Activated T-cell treated with anti-CD3 and anti-CD28 coated beads, Interleukin-2, amount 50 U/mL, for 72 hours (primary cell): ENCODE measurements at regions not wholly inside any gene's neighbourhood (a gene's known extent, or its start where the extent isn't known, plus 50 kb on each side); places are given as distances from the start of the nearest gene placed in this dataset.
A peak's percentile ranks its signal among the peaks of the same experiment; 100 is the strongest.
"Not testable (repeated sequence)": the region's sequence is repeated elsewhere in the genome, so short reads cannot be mapped to it uniquely, and the experiment has no call there.

Experiments used
- ATAC-seq, 2 donors: fragments of 150-1000 bp; cut with Tn5 transposase; replicated peaks in 1 of 2; 2 replicates each; pipeline ENCODE4 v1.10.0; 2021; ENCODE audit warnings: moderate library complexity in 2 of 2, mild to moderate bottlenecking in 1 of 2
- DNase-seq, 2 donors: peaks; one replicate each; pipeline ENCODE4 v3.0.0; 2021 to 2022; ENCODE audit warnings: mixed read lengths in 1 of 2
- H3K27ac Mint-ChIP-seq: one replicate; pipeline ENCODE4 v1.8.0; 2022; ENCODE audit warnings: mild to moderate bottlenecking, moderate library complexity, mixed read lengths
- H3K27me3 Mint-ChIP-seq: one replicate; pipeline ENCODE4 v1.8.0; 2022; ENCODE audit warnings: low read depth, mixed read lengths
- H3K36me3 Mint-ChIP-seq, 2 donors: one replicate each; pipeline ENCODE4 v1.8.0; 2022; ENCODE audit warnings: mixed read lengths in 2 of 2, mild to moderate bottlenecking in 1 of 2; ENCODE audit not compliant: insufficient read depth in 2 of 2
- H3K4me1 Mint-ChIP-seq: one replicate; pipeline ENCODE4 v1.8.0; 2022; ENCODE audit warnings: low read depth, mixed read lengths
- H3K4me3 Mint-ChIP-seq, 2 donors: one replicate each; pipeline ENCODE4 v1.8.0; 2022; ENCODE audit warnings: mild to moderate bottlenecking in 2 of 2, mixed read lengths in 2 of 2, moderate library complexity in 2 of 2
- H3K9me3 Mint-ChIP-seq, 2 donors: one replicate each; pipeline ENCODE4 v1.8.0; 2022; ENCODE audit warnings: mixed read lengths in 2 of 2

DNA sequence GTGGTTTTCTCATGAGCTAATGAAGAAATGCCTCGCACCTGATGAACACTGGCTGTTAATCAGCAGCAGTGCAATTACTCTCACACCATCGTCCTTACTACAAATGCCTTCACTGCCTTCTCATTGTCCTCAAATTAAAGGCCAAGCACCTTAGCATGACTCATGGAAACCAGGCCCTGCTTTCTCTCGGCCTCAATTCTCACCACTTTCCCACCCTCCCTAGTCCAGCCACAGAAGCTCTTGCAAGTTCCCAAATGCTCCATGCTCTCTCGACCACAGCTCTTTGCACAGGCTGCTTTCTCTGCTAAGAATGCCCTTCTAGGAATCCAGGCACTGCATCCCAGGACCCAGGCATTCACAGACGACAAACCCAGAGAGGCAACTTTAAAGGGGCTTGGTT lies 94.6 kb upstream of the KLF4 start:
- Mint-ChIP-seq H3K9me3 (no peaks in the 10 kb centered on the region), H3K27me3 (peaks cover 18% of the 10 kb centered on the region), H3K4me1 (peaks cover 6% of the 10 kb centered on the region), H3K36me3 (no peaks in the 10 kb centered on the region), H3K27ac (no peak overlapping the region), H3K4me3 (no peak overlapping the region)
- no peak for ATAC-seq
- no peak for DNase-seq

DNA sequence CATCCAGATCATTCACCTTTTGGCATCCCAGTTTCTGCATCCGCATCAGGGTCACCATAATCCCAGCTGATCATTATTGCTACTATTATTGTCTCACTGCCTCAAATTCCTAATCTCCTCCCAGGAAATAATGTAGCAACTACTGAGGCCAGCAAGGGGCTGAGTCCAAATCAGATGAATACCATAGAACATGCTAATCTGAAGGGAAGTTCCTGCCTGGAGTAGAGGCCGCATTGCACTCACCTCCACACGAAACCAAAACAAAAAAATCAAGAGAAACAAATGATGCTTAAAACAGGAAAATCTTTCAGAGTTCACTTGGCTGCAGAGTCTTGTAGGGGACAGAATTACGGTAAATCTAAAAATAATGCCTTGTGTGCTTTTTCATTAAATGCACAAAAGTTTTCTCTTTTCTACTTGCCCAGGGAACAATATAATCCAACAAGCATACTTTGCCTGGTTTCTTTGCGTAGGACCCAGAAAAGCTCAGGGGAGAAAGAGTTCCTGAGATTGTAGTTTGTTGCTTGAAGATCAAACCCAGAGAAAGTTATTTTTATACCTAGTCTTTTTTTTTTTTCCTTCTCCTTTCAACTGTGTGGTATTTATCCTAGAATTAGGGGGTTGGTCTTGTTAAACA lies 87.7 kb upstream of the KLF4 start:
- Mint-ChIP-seq H3K4me1 (no peaks in the 10 kb centered on the region), H3K9me3 (no peaks in the 10 kb centered on the region), H3K4me3 (no peak overlapping the region), H3K27ac (no peak overlapping the region), H3K36me3 (no peaks in the 10 kb centered on the region), H3K27me3 (no peaks in the 10 kb centered on the region)
- ATAC-seq (no peak), DNase-seq (no peak)

DNA sequence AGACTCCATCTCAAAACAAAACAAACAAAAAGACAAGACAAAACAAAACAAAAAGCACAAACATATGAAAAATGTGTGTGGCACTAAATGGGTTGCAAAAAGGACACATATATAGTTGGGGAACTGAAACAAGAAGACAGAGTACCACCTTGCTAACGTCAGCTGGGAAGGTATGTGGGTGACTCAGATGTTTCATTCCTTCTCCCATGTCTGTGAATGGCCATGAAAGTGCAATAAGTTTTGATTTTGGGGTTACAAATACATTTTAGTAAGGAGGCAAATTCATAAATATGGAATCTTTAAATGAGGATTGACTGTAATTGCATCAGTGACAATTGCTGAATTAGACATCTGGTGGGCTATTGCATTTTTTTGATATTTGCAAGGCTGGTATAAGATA lies 81.6 kb upstream of the KLF4 start:
- H3K36me3 Mint-ChIP-seq, result no peaks in the 10 kb centered on the region
- no peaks in the 10 kb centered on the region for H3K4me1 Mint-ChIP-seq
- H3K27ac Mint-ChIP-seq, result no peak overlapping the region
- no peak for ATAC-seq
- H3K4me3 Mint-ChIP-seq, result no peak overlapping the region
- no peak for DNase-seq
- H3K9me3 Mint-ChIP-seq, result no peaks in the 10 kb centered on the region
- H3K27me3 Mint-ChIP-seq, result no peaks in the 10 kb centered on the region

DNA sequence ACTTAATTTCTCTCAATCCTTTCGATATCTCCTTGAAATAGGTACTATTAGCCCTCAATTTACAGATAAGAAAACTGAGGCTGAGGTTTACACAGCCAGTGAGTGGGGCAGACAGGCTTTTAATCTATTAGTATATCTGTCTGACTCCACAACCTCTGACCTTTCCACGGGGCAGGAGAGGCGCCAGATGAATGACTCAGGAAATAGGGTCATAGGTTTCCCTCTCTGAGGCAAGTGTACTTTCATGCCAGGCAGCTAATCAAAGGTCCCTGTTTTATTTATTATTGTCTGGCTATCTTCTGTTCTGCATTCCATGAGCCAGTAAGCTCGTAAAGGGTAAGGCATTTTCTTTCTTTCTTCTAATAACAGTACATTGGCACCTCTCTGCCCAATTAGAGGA lies 79.6 kb upstream of the KLF4 start:
- no peaks in the 10 kb centered on the region for H3K27me3 Mint-ChIP-seq
- H3K9me3 Mint-ChIP-seq, result no peaks in the 10 kb centered on the region

DNA sequence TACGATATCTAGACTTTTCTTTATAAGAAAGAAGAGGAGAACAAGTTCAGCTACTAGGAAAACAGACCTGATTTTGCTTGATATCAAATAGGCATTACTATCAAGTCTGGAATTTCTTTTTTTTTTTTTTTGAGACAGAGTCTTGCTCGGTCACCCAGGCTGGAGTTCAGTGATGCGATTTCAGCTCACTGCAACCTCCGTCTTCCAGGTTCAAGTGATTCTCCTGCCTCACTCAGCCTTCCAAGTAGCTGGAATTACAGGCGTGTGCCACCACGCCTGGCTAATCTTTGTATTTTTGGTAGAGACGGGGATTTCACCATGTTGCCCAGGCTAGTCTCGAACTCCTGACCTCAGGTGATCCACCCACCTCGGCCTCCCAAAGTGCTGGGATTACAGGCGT lies 78.8 kb upstream of the KLF4 start:
- H3K4me3 Mint-ChIP-seq, H3K4me1 Mint-ChIP-seq, H3K9me3 Mint-ChIP-seq, H3K27ac Mint-ChIP-seq, H3K36me3 Mint-ChIP-seq, DNase-seq, ATAC-seq, H3K27me3 Mint-ChIP-seq: not testable (repeated sequence)

More for the DNA sequence above, 79.6 kb upstream of the KLF4 start:
- Mint-ChIP-seq H3K4me1 (no peaks in the 10 kb centered on the region), H3K4me3 (no peak overlapping the region), H3K27ac (no peak overlapping the region), H3K36me3 (no peaks in the 10 kb centered on the region)
- DNase-seq (no peak), ATAC-seq (no peak)

DNA sequence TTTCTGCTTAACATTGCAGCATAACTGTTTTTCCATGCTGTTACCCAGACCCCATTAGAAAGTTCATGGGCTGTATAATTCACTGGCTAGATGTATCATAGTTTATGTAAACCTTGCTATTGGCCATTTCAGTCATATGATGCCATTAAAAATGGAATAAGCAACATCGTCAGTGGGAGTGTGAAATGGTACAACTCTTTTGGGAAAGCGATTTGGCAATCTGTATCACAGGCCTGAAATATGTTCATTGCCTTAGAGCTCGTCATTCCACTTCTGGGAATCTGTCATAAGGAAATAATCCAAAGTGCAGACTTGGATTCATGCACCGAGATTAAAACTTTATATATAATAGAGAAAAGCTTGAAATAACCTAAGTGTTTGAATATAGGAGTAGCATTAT lies 77.9 kb upstream of the KLF4 start:
- H3K27me3 Mint-ChIP-seq, result no peaks in the 10 kb centered on the region
- no peak overlapping the region for H3K4me3 Mint-ChIP-seq
- H3K4me1 Mint-ChIP-seq, result no peaks in the 10 kb centered on the region
- no peak for ATAC-seq
- H3K9me3 Mint-ChIP-seq, result no peaks in the 10 kb centered on the region
- no peak overlapping the region for H3K27ac Mint-ChIP-seq
- no peak for DNase-seq
- no peaks in the 10 kb centered on the region for H3K36me3 Mint-ChIP-seq

DNA sequence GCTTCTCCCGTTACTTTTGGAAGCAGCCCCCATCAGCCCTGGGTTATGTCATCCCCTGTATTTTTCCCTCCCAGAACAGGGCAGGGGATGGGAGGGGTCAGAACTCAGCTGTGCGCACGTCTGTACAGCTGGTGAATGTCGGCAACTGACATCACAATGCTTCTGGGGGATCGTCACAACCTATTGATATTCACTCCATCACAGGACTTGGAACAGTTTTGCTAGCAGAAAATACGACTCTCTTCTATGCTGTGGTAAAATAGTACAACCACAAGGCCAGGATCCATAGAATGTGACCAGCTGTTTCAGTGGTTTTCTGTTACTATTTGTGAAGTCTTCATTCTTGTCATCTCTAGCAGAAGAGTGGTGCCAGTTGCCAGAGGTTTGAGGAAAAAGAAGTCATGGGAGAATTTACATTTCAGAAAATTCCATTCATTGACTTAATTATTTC lies 77.1 kb upstream of the KLF4 start:
- H3K9me3 Mint-ChIP-seq, result no peaks in the 10 kb centered on the region
- H3K4me1 Mint-ChIP-seq, result no peaks in the 10 kb centered on the region
- no peaks in the 10 kb centered on the region for H3K27me3 Mint-ChIP-seq
- H3K4me3 Mint-ChIP-seq, result no peak overlapping the region
- no peak for ATAC-seq
- H3K36me3 Mint-ChIP-seq, result no peaks in the 10 kb centered on the region
- no peak overlapping the region for H3K27ac Mint-ChIP-seq
- no peak for DNase-seq

DNA sequence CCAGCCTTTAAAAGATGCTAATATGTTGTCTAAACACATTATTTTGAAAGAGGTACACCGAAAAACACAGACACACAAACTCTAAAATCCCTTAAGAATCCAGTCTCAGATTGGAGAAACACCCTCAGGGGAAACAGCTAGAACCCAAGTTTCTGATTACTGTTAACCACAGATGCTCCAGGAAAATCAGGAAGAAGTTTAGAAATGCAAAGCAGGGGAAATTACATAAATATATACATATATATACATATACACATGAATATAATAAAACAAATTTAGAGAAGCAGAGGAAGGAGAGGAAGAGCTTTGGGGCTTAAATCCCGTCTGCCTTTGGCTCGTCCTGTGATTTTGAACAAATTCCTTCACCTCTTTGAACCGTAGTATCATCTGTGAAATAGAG lies 73.2 kb upstream of the KLF4 start:
- no peaks in the 10 kb centered on the region for H3K27me3 Mint-ChIP-seq
- H3K4me3 Mint-ChIP-seq, result no peak overlapping the region
- ATAC-seq (no peak), DNase-seq (no peak)
- no peak overlapping the region for H3K27ac Mint-ChIP-seq
- H3K9me3 Mint-ChIP-seq, result no peaks in the 10 kb centered on the region
- no peaks in the 10 kb centered on the region for H3K4me1 Mint-ChIP-seq
- H3K36me3 Mint-ChIP-seq, result no peaks in the 10 kb centered on the region

DNA sequence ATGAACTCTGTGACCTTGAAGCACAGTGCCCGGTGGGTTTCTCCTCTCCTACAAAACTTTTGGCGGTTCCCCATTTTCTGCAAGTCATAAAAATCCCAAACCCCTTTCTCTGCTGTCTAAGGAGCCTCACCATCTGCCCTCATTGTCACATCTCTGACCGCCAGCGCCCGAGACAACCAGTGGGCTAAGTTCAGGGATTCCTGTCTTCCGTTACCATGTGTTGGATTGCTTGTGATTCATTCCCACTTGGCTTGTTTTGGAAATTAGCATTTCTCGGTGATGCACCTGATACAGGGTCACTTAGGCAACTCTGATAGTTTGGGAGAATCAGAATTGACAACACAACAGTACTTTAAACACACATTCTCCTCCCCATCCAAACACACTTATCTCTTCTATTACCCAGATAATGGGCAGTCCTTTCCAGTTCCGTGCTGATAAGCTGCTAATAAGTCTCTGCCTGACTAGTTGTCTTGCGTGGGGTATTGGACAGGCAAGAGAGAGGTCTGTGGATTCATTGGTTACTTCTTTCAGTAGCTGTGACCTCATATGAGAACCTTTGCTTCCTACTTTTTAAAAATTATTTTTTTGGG lies 70.0 kb upstream of the KLF4 start:
- Mint-ChIP-seq H3K27ac (no peak overlapping the region), H3K4me3 (no peak overlapping the region), H3K4me1 (no peaks in the 10 kb centered on the region), H3K27me3 (no peaks in the 10 kb centered on the region), H3K9me3 (no peaks in the 10 kb centered on the region), H3K36me3 (no peaks in the 10 kb centered on the region)
- no peak for ATAC-seq
- DNase-seq, result no peak

DNA sequence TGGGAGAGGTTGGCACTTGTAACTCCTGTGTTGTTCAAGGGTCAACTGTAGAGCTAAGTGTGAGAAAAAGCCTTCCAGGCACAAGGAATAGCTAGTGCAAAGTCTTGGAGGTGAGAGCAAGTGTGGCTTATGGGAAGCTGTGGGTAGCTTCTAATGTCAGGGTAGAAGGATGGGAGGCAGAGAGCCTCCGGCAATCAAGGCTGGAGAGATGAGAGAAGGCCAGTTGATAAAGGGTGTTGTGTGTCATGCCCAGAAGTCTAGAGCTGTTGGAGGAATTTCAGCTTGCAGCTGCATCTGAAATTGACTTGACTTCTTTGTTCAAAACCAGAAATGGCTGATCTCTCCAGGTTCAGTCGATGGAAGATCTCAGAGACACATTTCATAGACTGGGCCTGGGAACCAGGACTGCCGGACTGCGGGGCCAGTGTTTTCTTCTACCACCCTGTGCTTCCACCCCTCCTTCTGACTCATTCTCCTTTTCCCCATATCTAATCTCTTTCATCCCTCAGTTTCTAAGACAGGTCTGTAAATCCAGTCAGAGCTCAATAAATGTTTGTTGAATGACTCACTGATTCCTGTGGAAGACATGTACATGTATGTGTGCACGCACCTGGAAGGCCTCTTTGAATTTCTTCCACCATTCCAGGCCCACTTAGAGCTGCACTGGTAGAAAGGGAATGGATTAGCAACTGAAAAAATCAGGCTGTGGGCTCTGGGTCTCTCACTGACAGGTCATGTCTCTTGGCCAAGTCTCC lies 67.8 kb upstream of the KLF4 start:
- Mint-ChIP-seq H3K36me3 (no peaks in the 10 kb centered on the region), H3K9me3 (no peaks in the 10 kb centered on the region), H3K4me3 (no peak overlapping the region), H3K4me1 (no peaks in the 10 kb centered on the region), H3K27ac (no peak overlapping the region), H3K27me3 (no peaks in the 10 kb centered on the region)
- no peak for ATAC-seq
- DNase-seq, result no peak

DNA sequence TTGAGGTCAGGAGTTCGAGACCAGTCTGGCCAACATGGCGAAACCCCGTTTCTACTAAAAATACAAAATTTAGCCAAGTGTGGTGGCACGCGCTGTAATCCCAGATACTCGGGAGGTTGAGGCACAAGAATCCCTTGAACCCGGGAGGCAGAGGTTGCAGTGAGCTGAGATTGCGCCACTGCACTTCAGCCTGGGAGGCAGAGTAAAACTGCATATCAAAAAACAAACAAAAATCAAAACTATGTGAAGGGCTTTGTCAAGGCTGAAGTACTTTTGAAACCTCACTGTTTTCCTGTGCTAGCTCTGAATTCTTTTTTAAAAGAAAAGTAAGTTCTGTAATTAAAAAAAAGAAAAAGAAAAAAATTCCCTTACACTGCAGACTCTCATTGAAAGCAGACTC lies 65.1 kb upstream of the KLF4 start:
- Mint-ChIP-seq H3K27ac (no peak overlapping the region), H3K27me3 (no peaks in the 10 kb centered on the region), H3K4me3 (no peak overlapping the region), H3K36me3 (no peaks in the 10 kb centered on the region), H3K4me1 (no peaks in the 10 kb centered on the region), H3K9me3 (no peaks in the 10 kb centered on the region)
- no peak for DNase-seq
- no peak for ATAC-seq

DNA sequence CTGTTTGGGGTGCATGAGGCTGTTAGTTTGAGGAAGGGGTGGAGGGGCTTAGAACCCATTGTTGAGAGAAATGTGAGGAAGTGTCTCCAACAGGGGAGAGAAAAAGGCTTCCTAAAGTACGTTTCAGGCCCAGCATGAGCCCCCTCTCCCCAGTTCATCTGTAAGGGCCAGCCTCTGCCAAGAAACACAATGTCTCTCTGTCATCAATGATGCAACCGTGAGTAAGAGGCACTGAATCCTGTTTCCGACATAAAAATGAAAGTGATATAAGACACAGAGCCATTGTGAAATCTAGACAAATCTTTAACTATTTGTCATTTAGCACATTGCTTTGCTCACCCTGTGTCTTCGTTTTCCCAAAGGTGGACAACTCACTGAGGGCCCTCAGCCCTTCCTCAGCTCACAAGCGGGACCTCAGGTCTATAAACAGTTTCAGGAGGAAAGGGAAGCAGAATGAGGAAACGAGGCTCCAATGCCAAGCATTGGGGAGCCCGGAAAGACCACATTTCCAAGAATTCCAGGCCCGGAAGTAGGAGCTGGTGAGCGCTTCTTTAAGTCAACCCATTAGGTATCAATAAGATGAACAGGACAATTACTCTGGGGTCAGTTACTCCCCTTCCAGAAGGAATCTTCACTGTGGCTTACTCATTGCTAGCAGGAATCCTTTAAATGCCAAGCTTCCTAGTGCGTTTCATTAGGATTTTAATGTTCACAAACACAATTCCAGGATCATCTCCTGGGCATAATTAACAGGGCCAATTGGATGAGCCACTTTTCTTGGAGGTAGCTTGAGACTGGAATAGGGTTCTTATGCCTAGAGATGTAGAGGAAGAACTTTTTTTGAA lies 59.0 kb upstream of the KLF4 start:
- Mint-ChIP-seq H3K9me3 (peaks cover 2 to 3% of the 10 kb centered on the region in 2 donors), H3K36me3 (peaks cover 4% of the 10 kb centered on the region in 2 donors), H3K27me3 (no peaks in the 10 kb centered on the region), H3K4me3 (peak overlapping the region; percentile 40 to 46), H3K27ac (peak overlapping the region; percentile 96), H3K4me1 (peaks cover 16% of the 10 kb centered on the region)
- peak; percentile 85 to 95 for ATAC-seq
- peak; percentile 29 to 32 for DNase-seq

DNA sequence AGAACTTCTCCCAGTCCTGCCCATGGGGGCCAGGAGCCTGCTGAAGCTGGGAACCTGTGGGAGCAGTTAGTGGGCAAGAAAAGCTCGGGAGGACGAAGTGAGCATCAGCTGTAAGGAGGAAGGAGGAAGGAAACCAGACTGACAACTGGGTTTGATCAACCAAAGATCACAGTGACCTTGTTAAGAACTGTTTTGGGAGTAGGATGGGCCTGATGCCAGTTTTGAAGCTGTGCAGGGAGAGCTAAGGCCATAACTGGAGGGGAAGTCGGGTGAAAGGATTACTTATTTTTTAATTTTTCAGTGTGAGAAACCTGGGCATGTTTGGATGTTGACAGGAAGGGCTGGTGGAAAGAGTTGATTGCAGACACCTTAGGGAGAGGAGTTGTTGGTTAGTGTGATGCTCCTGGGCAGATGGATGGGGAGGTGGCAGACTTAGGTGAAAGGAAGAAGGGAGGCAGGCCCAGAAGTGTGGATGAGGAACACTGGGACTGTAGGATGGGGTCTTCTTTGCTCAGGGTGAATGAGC lies 58.3 kb upstream of the KLF4 start:
- Mint-ChIP-seq H3K27me3 (no peaks in the 10 kb centered on the region), H3K36me3 (peaks cover 4% of the 10 kb centered on the region in 2 donors), H3K27ac (peak overlapping the region; percentile 96)

More for the DNA sequence above, 58.3 kb upstream of the KLF4 start:
- no peak for DNase-seq
- H3K4me1 Mint-ChIP-seq, result peaks cover 16% of the 10 kb centered on the region
- H3K4me3 Mint-ChIP-seq, result peak overlapping the region; percentile 20 to 46
- peaks cover 2 to 3% of the 10 kb centered on the region in 2 donors for H3K9me3 Mint-ChIP-seq
- ATAC-seq, result peak in 1 of 2 donors; percentile 13
